MCF 10A (cell line): ENCODE measurements at regions not wholly inside any gene's neighbourhood (a gene's known extent, or its start where the extent isn't known, plus 50 kb on each side); places are given as distances from the start of the nearest gene placed in this dataset.
A peak's percentile ranks its signal among the peaks of the same experiment; 100 is the strongest.

Experiments used
- BruUV-seq: library from RNA; stranded (reverse); fragments of 400-500 nt; replicated peaks from 2 replicates; lab custom pipeline; 2021; lab: Mats Ljungman, UMichigan
- CTCF ChIA-PET: fragments of 300-600 bp; sonication (Branson Sonifier 250); formaldehyde crosslinking; extraction: SDS; loops from one replicate; lab custom pipeline; 2021; ENCODE audit warnings: antibody characterized with exemption, inconsistent platforms; lab: Yijun Ruan, JAX
- POLR2A ChIA-PET: fragments of 300-600, 350-650 bp; sonication (Branson Sonifier 250); formaldehyde crosslinking; extraction: SDS; loops from one replicate; lab custom pipeline; 2020; ENCODE audit warnings: antibody characterized with exemption, inconsistent platforms; lab: Yijun Ruan, JAX
- DNase-seq: peaks from one replicate; pipeline ENCODE4 v3.0.0-alpha.2; 2018; ENCODE audit not compliant: unreplicated experiment
- H3K27ac Mint-ChIP-seq: one replicate; pipeline ENCODE4 v1.8.0; 2022; ENCODE audit warnings: mild to moderate bottlenecking, low read depth, mixed read lengths; ENCODE audit not compliant: unreplicated experiment
- H3K27me3 Mint-ChIP-seq: one replicate; pipeline ENCODE4 v1.8.0; 2022; ENCODE audit warnings: mixed read lengths; ENCODE audit not compliant: insufficient read depth, unreplicated experiment
- H3K36me3 Mint-ChIP-seq: one replicate; pipeline ENCODE4 v1.8.0; 2022; ENCODE audit warnings: mild to moderate bottlenecking, moderate library complexity, mixed read lengths; ENCODE audit not compliant: insufficient read depth, unreplicated experiment
- H3K4me1 Mint-ChIP-seq: one replicate; pipeline ENCODE4 v1.8.0; 2022; ENCODE audit warnings: mixed read lengths; ENCODE audit not compliant: insufficient read depth, unreplicated experiment
- H3K4me3 Mint-ChIP-seq: one replicate; pipeline ENCODE4 v1.8.0; 2022; ENCODE audit warnings: mild to moderate bottlenecking, moderate library complexity, mixed read lengths; ENCODE audit not compliant: unreplicated experiment
- H3K9me3 Mint-ChIP-seq: one replicate; pipeline ENCODE4 v1.8.0; 2022; ENCODE audit warnings: mixed read lengths; ENCODE audit not compliant: unreplicated experiment
- intact Hi-C: fragments of 100-400 bp; cut with micrococcal nuclease; formaldehyde crosslinking; loops from 2 replicates; pipeline ENCODE4 v1.14.1; 2022
- TF ChIP-seq, protein P1 (sequence below): fragments of 200-600 bp; IDR thresholded peaks from one replicate; pipeline ENCODE4 v1.8.0; 2022; ENCODE audit warnings: antibody characterized with exemption, mild to moderate bottlenecking; ENCODE audit not compliant: unreplicated experiment

DNA sequence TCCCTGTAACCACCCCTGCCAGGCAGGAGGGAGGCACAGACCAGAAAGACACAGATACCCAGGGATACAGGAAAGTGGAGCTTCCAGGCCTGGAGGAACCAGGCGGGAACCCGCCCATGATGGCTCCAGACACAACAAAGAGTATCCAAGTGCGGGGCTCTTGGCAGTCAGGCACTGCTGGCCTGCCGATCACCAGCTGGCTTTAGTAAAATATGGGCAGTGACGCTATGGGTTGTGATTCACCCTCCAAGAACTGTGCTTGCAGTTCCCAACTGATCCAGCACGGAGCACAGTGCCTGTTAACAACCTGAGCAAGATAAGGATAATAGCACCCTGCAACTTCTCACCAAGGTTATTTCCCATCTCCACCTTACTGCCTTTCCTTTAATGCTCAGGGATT is 463.3 kb downstream of the IRX1 start:
- Mint-ChIP-seq H3K27me3 (no peaks in the 10 kb centered on the region), H3K36me3 (no peaks in the 10 kb centered on the region), H3K4me1 (no peaks in the 10 kb centered on the region), H3K9me3 (peaks cover 17% of the 10 kb centered on the region), H3K27ac (no peak overlapping the region), H3K4me3 (no peak overlapping the region)
- TF ChIP-seq, protein P1, sequence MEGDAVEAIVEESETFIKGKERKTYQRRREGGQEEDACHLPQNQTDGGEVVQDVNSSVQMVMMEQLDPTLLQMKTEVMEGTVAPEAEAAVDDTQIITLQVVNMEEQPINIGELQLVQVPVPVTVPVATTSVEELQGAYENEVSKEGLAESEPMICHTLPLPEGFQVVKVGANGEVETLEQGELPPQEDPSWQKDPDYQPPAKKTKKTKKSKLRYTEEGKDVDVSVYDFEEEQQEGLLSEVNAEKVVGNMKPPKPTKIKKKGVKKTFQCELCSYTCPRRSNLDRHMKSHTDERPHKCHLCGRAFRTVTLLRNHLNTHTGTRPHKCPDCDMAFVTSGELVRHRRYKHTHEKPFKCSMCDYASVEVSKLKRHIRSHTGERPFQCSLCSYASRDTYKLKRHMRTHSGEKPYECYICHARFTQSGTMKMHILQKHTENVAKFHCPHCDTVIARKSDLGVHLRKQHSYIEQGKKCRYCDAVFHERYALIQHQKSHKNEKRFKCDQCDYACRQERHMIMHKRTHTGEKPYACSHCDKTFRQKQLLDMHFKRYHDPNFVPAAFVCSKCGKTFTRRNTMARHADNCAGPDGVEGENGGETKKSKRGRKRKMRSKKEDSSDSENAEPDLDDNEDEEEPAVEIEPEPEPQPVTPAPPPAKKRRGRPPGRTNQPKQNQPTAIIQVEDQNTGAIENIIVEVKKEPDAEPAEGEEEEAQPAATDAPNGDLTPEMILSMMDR = no peak
- BruUV-seq = no TSS peak
- intact Hi-C loops = no loop called here
- peak; percentile 31 for DNase-seq
- POLR2A ChIA-PET = interaction anchor here (0.8 kb wide), 1 partner anchor 461 kb away, joined by 3 read pairs; no protein-coding TSS in a partner anchor
- CTCF ChIA-PET = interaction anchor here (0.7 kb wide), 1 partner anchor 37 kb away, joined by 3 read pairs; no protein-coding TSS in a partner anchor

GRCh38 chr5:4065472-4066320 is 470.1 kb downstream of the IRX1 start:
- H3K4me1 Mint-ChIP-seq = no peaks in the 10 kb centered on the region
- H3K27ac Mint-ChIP-seq = no peak overlapping the region
- no TSS peak for BruUV-seq
- TF ChIP-seq, protein P1 = no peak
- DNase-seq = no peak
- ChIA-PET POLR2A (interaction anchor here (0.6 kb wide), 1 partner anchor 195 kb away, joined by 3 read pairs; no protein-coding TSS in a partner anchor), CTCF (no interaction called here)
- no peaks in the 10 kb centered on the region for H3K27me3 Mint-ChIP-seq
- H3K36me3 Mint-ChIP-seq = no peaks in the 10 kb centered on the region
- intact Hi-C loops = no loop called here
- no peak overlapping the region for H3K4me3 Mint-ChIP-seq
- peaks cover 15% of the 10 kb centered on the region for H3K9me3 Mint-ChIP-seq

DNA sequence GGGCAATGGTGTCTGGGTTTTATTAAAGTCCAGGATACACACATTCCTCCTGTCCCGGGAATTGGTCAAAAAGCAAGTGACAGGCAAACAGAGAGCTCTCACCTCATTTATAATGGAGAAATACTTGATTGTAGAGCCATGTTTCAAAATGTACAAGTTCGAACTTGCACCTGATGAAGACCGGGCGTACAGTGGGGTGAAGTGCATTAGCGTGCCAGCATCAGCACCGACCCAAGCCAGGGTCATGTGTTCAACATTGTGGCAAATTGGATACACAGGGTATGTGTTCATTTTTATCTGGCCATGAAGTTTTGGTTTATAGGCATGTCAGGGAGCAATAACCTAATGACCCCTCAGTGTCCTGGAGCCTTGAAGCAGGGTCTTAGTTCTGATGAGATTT is 472.5 kb downstream of the IRX1 start:
- Mint-ChIP-seq H3K27me3 (no peaks in the 10 kb centered on the region), H3K9me3 (peaks cover 7% of the 10 kb centered on the region), H3K4me3 (no peak overlapping the region), H3K36me3 (no peaks in the 10 kb centered on the region), H3K27ac (no peak overlapping the region), H3K4me1 (no peaks in the 10 kb centered on the region)
- ChIA-PET CTCF (interaction anchor here (0.6 kb wide), 1 partner anchor 48 kb away, joined by 3 read pairs; no protein-coding TSS in a partner anchor), POLR2A (interaction anchor here (1.2 kb wide), 1 partner anchor 11 kb away, joined by 3 read pairs; no protein-coding TSS in a partner anchor)
- no TSS peak for BruUV-seq
- TF ChIP-seq, protein P1 = no peak
- intact Hi-C loops = no loop called here
- no peak for DNase-seq

DNA sequence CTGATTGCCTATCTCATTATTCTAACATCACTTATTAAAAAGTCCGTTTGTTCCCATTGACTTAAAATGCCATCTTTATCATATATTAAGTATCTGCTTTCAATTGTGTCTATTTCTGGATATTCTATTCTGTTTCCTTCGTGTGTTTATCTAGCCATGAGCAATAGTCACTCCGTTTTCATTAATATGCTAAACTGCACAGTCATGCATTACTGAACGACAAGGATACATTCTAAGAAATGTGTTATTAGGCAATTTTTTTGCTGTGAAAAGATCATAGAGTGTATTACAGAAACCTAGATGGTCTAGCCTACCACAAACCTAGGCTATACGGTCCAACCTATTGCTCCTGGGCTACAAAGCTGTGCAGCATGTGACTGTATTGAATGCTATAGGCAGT is 482.9 kb downstream of the IRX1 start:
- no TSS peak for BruUV-seq
- Mint-ChIP-seq H3K9me3 (peaks cover 16% of the 10 kb centered on the region), H3K27me3 (no peaks in the 10 kb centered on the region), H3K27ac (no peak overlapping the region), H3K4me3 (no peak overlapping the region), H3K4me1 (peaks cover 6% of the 10 kb centered on the region), H3K36me3 (no peaks in the 10 kb centered on the region)
- TF ChIP-seq, protein P1 = no peak
- DNase-seq = no peak
- POLR2A ChIA-PET = no interaction called here
- intact Hi-C loops = no loop called here
- CTCF ChIA-PET = no interaction called here
